ENCODE measurements at regions not wholly inside any gene's neighbourhood (a gene's known extent, or its start where the extent isn't known, plus 50 kb on each side); places are given as distances from the start of the nearest gene placed in this dataset.

GRCh38 chr13:68816715-68817114, 1290.9 kb upstream of the ATXN8OS start:
- Histone ChIP-seq H3K9ac (ENCODE audit: insufficient read depth, low read length) (no peak overlapping the region), H3K4me2 (ENCODE audit: extremely low read depth, insufficient read depth, low read length) (no peak overlapping the region), H2AFZ (ENCODE audit: low read length) (no peak overlapping the region), H3K27me3 (ENCODE audit: control insufficient read depth, insufficient read depth, low read length) (no peaks in the 10 kb centered on the region), H3K27ac (ENCODE audit: insufficient read depth, low read length) (no peak overlapping the region), H3K79me2 (ENCODE audit: control insufficient read depth, insufficient read depth, low read length) (no peaks in the 10 kb centered on the region), H3K36me3 (ENCODE audit: control insufficient read depth, insufficient read depth, low read length) (no peaks in the 10 kb centered on the region), H3K4me1 (ENCODE audit: control insufficient read depth, extremely low read depth, insufficient read depth, low read length) (no peaks in the 10 kb centered on the region), H3K4me3 (replicated peaks in 1 of 4; ENCODE audit: control extremely low read depth in 1 of 4, insufficient read depth in 1 of 4, low read depth in 3 of 4, low read length in 4 of 4) (no peak overlapping the region), H4K20me1 (ENCODE audit: control insufficient read depth, extremely low read depth, insufficient read depth, low read length) (no peaks in the 10 kb centered on the region), H3K9me3 (ENCODE audit: control insufficient read depth, insufficient read depth, low read depth, low read length) (no peaks in the 10 kb centered on the region)
- DNase-seq (ENCODE audit: low read depth in 2 of 2): no peak
- TF ChIP-seq EZH2 (IDR thresholded peaks at IDR 0.05; ENCODE audit: low read length, missing control alignments) (no peak), CTCF (conservative IDR thresholded peaks at IDR 0.05 in 1 of 2, IDR thresholded peaks at IDR 0.05 in 1 of 2; ENCODE audit: low read depth in 1 of 2, low read length in 2 of 2) (no peak)

DNA sequence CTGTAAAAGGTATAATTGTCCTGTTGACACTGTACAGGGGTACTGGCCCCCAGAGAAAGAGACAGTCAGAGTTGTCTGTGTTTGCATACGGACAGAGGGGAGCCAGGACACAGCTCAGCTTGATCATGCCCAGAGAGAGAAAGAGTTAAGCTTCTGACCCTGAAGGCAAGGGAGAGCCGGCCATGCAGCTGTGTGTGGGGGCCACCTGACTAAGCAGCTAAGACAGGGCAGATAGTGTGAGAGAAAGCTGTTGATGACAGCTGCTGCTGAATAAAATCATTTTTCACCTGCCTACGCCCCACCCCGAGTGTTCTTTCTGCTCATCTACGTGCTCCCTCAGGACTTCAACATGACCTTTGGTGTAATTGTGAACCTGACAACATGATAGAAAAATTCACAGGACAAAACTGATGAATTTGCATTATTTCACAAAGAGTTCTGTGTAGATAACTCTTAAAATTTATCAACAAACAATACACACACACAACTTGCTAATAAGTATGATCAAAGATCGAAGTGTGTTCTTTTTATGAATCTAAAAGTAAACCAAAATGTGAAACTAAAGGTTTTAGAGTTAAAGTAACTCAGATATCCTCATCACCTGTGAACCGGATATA, 1294.3 kb upstream of the ATXN8OS start:
- TF ChIP-seq EZH2 (IDR thresholded peaks at IDR 0.05; ENCODE audit: low read length, missing control alignments) (no peak), CTCF (conservative IDR thresholded peaks at IDR 0.05 in 1 of 2, IDR thresholded peaks at IDR 0.05 in 1 of 2; ENCODE audit: low read depth in 1 of 2, low read length in 2 of 2) (no peak)
- no peak overlapping the region for H2AFZ ChIP-seq (ENCODE audit: low read length)
- no peak overlapping the region for H3K9ac ChIP-seq (ENCODE audit: insufficient read depth, low read length)
- no peak overlapping the region for H3K4me3 ChIP-seq (replicated peaks in 1 of 4; ENCODE audit: control extremely low read depth in 1 of 4, insufficient read depth in 1 of 4, low read depth in 3 of 4, low read length in 4 of 4)
- no peaks in the 10 kb centered on the region for H4K20me1 ChIP-seq (ENCODE audit: control insufficient read depth, extremely low read depth, insufficient read depth, low read length)
- no peaks in the 10 kb centered on the region for H3K79me2 ChIP-seq (ENCODE audit: control insufficient read depth, insufficient read depth, low read length)
- no peaks in the 10 kb centered on the region for H3K27me3 ChIP-seq (ENCODE audit: control insufficient read depth, insufficient read depth, low read length)
- H3K4me1 ChIP-seq (ENCODE audit: control insufficient read depth, extremely low read depth, insufficient read depth, low read length): no peaks in the 10 kb centered on the region
- no peak for DNase-seq (ENCODE audit: low read depth in 2 of 2)
- H3K4me2 ChIP-seq (ENCODE audit: extremely low read depth, insufficient read depth, low read length): no peak overlapping the region
- H3K9me3 ChIP-seq (ENCODE audit: control insufficient read depth, insufficient read depth, low read depth, low read length): no peaks in the 10 kb centered on the region
- H3K36me3 ChIP-seq (ENCODE audit: control insufficient read depth, insufficient read depth, low read length): no peaks in the 10 kb centered on the region
- no peak overlapping the region for H3K27ac ChIP-seq (ENCODE audit: insufficient read depth, low read length)

DNA sequence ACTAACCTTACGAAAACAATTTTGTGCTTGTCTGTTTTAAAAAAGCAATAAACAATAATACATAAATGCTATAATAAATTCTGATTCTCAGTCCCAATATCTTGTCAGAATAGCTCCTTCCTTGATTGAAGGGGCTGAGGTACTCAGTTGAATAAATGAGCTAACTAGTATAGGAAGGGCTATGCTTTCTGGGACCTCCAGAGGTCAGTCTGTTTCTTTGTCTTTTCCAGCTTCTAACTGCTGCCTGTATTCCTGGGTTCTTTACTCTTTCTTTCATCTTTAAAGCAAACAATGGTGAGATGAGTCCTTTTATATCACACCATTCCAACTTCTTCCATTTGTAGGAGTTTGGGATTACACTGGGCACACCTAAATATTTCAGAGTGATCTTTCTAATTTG, 1297.0 kb upstream of the ATXN8OS start:
- H3K27me3 ChIP-seq (ENCODE audit: control insufficient read depth, insufficient read depth, low read length): no peaks in the 10 kb centered on the region
- no peak overlapping the region for H2AFZ ChIP-seq (ENCODE audit: low read length)
- no peaks in the 10 kb centered on the region for H3K79me2 ChIP-seq (ENCODE audit: control insufficient read depth, insufficient read depth, low read length)
- H3K4me1 ChIP-seq (ENCODE audit: control insufficient read depth, extremely low read depth, insufficient read depth, low read length): no peaks in the 10 kb centered on the region
- TF ChIP-seq EZH2 (IDR thresholded peaks at IDR 0.05; ENCODE audit: low read length, missing control alignments) (no peak), CTCF (conservative IDR thresholded peaks at IDR 0.05 in 1 of 2, IDR thresholded peaks at IDR 0.05 in 1 of 2; ENCODE audit: low read depth in 1 of 2, low read length in 2 of 2) (no peak)
- no peak overlapping the region for H3K27ac ChIP-seq (ENCODE audit: insufficient read depth, low read length)
- DNase-seq (ENCODE audit: low read depth in 2 of 2): no peak
- no peak overlapping the region for H3K9ac ChIP-seq (ENCODE audit: insufficient read depth, low read length)
- H4K20me1 ChIP-seq (ENCODE audit: control insufficient read depth, extremely low read depth, insufficient read depth, low read length): no peaks in the 10 kb centered on the region
- no peak overlapping the region for H3K4me2 ChIP-seq (ENCODE audit: extremely low read depth, insufficient read depth, low read length)
- H3K36me3 ChIP-seq (ENCODE audit: control insufficient read depth, insufficient read depth, low read length): no peaks in the 10 kb centered on the region
- H3K4me3 ChIP-seq (replicated peaks in 1 of 4; ENCODE audit: control extremely low read depth in 1 of 4, insufficient read depth in 1 of 4, low read depth in 3 of 4, low read length in 4 of 4): no peak overlapping the region
- H3K9me3 ChIP-seq (ENCODE audit: control insufficient read depth, insufficient read depth, low read depth, low read length): no peaks in the 10 kb centered on the region

Measured in fibroblast of lung (primary cell).